ENCODE measurements at regions not wholly inside any gene's neighbourhood (a gene's known extent, or its start where the extent isn't known, plus 50 kb on each side); places are given as distances from the start of the nearest gene placed in this dataset.

DNA sequence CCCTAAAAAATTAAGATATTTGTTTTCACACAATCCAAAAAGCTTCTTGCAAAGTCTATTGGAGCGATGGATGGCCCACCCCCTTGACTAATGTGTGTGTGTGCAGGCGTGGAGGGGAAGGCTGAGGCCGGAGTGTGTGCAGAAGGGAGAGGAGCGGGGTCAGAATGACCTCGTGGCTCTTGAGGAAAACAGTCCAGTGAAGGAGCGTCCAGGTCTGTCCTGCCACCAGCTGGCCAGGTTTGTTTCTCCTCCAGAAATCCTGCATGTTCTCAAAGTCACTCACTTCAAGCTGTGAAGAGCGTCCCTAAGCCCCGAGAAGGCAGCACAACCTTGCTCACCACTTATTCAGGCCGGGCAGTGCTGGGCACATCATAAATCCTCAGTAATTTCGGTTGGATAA is 69.5 kb upstream of the SSX2IP start:
- no peak for DNase-seq (ENCODE audit: low read depth, low spot score)
- in situ Hi-C loops (cut with HindIII; ENCODE audit: low pct_unique_long_range_greater_than_20kb, low sequenced_read_pairs) = no loop called here

DNA sequence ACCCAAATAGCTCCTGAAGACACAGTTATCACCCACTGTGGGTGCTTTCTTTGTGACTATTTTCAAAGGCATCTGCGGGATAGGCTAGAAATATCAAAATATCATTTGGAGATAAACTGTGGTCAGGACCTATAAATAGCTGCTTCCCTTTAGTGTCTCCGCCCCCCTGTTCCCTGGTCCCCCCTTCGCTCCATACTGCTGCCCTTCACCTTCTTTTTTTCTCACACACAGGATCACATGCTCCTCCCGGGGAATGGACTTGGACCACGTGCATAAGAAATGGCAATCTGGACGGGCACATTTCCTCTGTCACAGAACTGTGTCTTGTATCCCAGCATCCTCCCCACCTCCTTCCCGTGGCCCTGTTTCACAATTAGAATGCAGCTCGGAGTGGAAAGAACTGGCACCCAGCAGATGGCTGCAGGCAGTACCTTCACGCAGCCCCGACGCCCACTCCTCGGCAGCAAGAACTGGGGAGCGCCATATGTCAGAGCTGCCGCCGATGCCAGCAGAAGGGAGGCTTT is 68.8 kb upstream of the SSX2IP start:
- DNase-seq (ENCODE audit: low read depth, low spot score) = peak; percentile 46
- in situ Hi-C loops (cut with HindIII; ENCODE audit: low pct_unique_long_range_greater_than_20kb, low sequenced_read_pairs) = no loop called here

DNA sequence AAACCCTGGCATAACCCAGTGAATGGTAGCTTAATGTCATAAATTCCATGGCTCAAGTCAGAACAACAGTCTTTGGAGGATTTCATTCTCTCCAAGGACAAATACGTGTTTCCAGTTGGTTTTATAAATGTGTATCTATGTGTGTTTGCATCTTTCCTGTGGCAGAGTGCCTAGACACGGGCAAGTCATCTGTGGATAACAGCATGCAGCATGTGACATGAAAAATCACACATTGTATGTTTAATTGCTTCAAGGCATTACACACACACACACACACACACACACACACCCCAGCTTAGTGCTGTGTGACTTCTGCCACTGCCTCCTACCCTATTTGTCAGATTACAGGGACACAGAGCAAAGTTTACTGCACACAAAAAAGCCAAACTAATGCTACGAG is 68.2 kb upstream of the SSX2IP start:
- in situ Hi-C loops (cut with HindIII; ENCODE audit: low pct_unique_long_range_greater_than_20kb, low sequenced_read_pairs) = no loop called here
- DNase-seq (ENCODE audit: low read depth, low spot score) = no peak

DNA sequence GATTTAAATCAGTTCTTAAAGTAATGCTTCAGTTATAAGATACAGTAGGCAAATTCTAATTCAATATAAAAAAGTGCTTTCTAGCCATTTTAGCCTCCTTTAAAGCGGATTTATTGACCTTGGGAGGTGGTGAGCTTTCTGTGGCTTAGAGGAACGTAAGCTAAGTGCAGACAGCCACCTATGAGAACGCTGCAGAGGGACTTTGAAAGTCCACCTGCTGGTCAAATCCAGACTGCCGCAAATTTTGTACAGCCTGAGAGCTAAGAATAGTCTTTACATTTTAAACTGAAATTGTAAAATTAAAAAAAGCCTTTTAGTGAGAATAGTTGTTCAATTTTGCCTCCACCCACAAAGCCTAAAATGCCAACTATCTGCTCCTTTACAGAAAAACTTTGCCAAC is 67.0 kb upstream of the SSX2IP start:
- DNase-seq (ENCODE audit: low read depth, low spot score) = peak; percentile 15
- in situ Hi-C loops (cut with HindIII; ENCODE audit: low pct_unique_long_range_greater_than_20kb, low sequenced_read_pairs) = no loop called here

DNA sequence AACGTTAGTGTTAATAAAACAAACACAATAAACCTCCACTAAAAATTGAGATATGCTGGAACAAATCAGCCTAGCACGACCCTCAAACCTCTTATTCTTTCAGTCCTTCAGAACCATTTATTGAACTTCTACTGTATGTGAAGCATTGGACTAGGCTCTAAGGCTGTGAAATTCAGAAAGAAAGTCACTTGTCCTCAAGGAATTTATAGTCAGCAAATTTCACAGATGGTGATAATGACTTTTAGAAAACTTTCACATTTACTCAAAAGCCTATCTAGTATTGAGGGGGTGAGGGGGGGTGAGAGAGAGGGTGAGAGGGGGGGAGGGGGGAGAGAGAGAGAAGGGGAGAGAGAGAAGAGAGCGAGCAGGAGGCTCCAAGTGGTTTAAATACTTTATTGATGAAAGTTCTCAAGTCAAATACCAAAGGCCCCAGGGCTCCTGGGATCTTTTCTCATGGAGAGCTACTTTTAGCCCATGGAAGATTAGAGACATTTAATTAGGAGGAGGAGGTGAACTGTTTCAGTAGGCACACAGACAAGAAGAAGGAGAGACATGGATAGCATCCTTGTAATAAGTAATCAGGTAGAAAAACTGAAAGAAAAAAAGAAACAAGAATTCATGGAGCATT is 66.3 kb upstream of the SSX2IP start:
- in situ Hi-C loops (cut with HindIII; ENCODE audit: low pct_unique_long_range_greater_than_20kb, low sequenced_read_pairs) = no loop called here
- no peak for DNase-seq (ENCODE audit: low read depth, low spot score)

DNA sequence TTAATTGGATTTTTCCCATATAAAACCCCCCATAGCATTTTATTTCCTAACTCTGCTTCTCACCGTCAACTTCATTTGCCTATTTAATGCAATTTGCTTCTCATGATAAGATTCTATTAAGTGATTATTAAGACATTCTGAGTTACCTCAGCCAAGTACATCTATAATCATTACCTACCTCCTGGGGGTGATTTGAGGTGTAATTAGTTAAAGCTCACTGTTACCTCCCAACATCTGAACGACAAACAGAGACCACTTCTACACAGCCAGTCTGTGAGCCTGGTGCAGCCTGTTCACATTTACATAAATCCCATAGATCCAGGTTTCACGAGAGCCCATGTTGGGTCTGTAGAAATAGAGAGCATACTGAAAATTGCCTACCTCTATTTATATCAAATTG is 65.7 kb upstream of the SSX2IP start:
- DNase-seq (ENCODE audit: low read depth, low spot score) = no peak
- in situ Hi-C loops (cut with HindIII; ENCODE audit: low pct_unique_long_range_greater_than_20kb, low sequenced_read_pairs) = no loop called here

DNA sequence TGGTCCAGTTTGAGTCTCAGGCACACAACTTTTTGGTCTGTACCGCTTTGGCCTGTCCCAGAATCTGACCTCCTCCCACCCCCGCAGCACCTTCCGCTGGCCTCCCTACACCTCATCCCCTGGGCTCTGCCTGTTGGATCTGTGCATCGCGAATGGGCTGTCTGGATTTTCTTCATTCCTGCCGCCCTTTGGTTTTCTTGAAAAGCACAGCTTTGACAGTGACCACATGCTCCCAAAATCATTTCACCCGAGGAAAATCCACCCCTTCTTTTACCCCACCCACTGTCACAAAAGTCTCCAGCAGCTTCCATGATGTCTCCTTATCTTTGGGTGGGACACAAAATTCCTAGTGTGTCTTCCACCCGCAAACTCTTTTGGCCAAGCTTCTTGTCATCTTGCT is 65.0 kb upstream of the SSX2IP start:
- in situ Hi-C loops (cut with HindIII; ENCODE audit: low pct_unique_long_range_greater_than_20kb, low sequenced_read_pairs) = no loop called here
- no peak for DNase-seq (ENCODE audit: low read depth, low spot score)

DNA sequence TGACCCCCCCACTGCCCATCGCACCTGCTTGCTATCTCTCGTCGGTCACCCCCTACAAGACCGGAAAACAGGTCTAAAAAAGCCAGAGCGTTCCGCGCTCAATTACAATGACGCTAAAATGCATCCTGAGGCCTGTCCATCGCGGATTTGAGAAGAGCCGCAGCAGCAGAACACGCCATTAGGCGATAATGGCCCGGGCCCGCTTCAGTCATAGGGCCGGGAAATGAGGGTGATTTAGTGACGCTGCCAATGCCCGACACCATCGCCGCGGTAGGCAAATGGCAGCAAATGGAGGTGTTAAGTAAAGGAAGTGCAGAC is 64.1 kb upstream of the SSX2IP start:
- no peak for DNase-seq (ENCODE audit: low read depth, low spot score)
- in situ Hi-C loops (cut with HindIII; ENCODE audit: low pct_unique_long_range_greater_than_20kb, low sequenced_read_pairs) = no loop called here

DNA sequence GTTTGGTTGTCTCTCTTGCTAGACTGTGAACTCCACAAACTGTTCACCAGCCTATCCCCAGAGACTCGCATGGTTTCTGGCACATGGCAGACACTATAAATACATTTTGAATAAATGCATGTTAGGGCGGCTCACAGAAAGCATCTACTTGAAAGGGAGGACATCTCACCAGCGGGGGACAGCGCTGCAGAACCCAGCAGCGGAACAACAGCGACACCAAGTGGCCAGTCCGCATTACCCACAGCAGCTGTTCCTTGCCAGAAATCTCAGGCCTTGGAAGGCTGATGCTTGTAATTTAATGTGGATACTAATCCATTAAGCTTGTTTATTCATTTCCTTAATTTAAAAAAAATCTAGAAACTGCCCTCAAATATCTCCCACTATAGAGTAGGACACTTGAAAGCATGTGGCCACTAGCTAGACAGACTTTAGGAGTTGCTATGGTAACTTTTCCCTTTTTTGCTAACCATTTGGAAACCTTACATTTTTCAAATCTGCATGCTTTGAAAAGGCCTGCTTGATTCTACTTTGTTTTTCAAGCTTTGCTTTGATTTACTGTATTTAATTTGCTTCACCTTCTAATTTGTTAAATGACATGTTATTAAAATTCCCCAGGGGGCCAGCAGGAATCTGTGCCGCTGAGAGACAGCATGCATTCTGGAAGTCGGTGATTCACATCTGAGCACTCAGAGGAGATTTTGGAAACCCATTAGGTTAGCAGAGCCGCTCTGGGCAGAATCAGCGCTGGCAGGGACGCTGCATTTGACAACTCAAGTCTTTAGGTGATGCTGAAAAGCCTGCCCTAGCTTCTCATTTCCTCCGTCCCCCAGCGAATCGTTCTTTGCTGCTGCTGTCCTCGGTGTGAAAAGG is 63.5 kb upstream of the SSX2IP start:
- DNase-seq (ENCODE audit: low read depth, low spot score) = peak; percentile 65
- in situ Hi-C loops (cut with HindIII; ENCODE audit: low pct_unique_long_range_greater_than_20kb, low sequenced_read_pairs) = no loop called here

DNA sequence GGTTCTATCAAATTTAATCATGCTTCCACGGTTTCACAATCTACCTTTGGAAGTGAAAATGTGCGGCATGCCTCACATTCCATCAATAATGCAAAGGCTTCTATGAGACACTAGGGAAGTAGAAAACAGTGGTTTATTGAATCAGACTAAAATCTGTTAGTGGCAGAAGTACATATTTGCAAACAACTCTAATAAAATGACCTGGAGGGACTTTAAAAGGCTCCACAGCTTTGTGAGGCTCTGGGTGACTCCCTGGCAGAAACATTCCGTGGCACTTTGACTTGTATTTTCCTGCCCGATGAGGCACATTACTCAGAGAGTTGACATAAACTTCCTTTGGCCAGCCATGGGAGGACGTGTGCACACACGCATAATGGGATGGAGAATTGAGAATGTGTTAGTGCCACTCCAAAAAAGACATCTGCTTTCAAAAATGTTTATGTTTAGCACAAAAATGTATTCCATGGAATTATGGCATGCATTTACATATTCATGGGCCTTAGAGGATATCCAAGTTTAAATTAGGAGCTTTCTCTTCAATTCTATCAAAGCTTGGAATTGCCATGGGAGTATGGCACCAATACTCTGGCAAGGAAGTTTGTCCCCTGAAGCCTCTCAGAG is 60.0 kb upstream of the SSX2IP start:
- in situ Hi-C loops (cut with HindIII; ENCODE audit: low pct_unique_long_range_greater_than_20kb, low sequenced_read_pairs) = no loop called here

DNA sequence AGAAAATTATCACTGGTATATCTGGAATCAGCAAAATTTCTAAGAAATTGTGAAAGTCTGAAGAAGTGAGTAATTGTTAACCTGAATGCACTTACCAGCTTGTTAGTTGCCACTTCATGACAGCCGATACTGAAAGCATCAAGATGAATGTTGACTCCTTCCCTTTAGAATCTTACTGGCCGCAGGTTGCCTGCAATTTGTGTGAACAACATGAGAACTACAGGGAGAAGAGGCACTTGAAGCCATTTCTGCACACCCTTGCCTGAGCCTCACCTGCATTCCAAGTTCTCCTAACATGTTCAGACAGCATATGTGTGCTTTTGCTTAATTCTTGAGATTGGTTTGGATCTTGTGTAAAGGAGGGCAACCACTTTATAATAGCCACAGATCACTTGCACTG is 59.2 kb upstream of the SSX2IP start:
- DNase-seq (ENCODE audit: low read depth, low spot score) = no peak
- in situ Hi-C loops (cut with HindIII; ENCODE audit: low pct_unique_long_range_greater_than_20kb, low sequenced_read_pairs) = no loop called here

More for the DNA sequence above, 60.0 kb upstream of the SSX2IP start:
- no peak for DNase-seq (ENCODE audit: low read depth, low spot score)

DNA sequence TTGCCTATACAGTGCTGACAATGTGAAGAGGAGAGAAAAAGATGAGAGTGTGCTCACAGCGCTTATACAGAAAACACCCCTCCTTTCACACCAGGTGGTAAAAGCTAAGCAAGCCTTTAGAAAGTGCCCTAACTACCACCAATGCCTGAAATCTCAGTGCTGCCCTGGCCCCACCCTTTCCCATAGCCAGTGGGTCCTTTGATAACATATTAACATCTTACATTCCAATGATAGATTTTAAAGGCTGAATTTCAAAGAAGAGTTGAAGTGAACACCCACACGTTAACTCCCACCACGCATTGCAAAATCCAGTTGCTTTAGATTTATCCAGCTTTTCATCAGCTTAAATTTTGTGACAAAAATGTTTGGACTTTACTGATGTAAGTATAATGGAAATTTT is 58.1 kb upstream of the SSX2IP start:
- in situ Hi-C loops (cut with HindIII; ENCODE audit: low pct_unique_long_range_greater_than_20kb, low sequenced_read_pairs) = no loop called here
- DNase-seq (ENCODE audit: low read depth, low spot score) = no peak

DNA sequence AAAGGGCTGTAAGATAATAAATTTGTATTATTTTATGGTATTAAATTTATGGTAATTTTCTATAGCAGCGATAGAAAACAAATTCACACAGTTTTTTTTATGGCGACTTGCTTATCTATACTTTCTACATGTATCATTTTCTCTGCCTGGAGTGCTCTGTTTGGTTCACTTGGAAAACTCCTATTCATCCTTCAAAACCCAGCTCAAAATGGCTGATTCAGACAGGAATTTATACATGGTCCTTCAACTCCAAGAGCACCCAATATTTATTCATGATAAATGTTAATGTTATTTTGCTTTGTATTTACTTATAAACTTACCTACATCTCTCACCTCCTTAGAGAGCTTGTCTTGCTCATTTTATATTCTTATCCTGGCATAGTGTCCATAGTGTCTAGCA is 55.6 kb upstream of the SSX2IP start:
- in situ Hi-C loops (cut with HindIII; ENCODE audit: low pct_unique_long_range_greater_than_20kb, low sequenced_read_pairs) = no loop called here
- DNase-seq (ENCODE audit: low read depth, low spot score) = no peak

DNA sequence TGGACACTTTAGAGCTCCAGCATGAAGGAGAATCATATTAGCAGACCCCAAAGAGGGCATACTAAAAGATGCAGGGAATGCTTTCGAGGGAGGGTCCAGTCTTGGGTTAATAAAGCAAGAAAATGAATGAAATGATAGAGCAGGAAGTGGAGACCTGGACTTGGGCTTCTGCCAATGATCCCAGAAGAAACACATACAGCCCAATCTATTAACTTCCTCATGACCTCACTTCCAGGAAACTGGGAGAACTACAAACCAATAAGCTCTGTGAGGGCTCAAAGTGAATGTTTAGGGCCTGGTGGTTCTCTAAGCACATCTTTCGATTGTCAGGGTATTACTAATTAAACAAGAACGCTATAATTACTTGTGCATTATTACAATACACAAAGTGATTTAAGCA is 53.6 kb upstream of the SSX2IP start:
- DNase-seq (ENCODE audit: low read depth, low spot score) = no peak
- in situ Hi-C loops (cut with HindIII; ENCODE audit: low pct_unique_long_range_greater_than_20kb, low sequenced_read_pairs) = no loop called here

DNA sequence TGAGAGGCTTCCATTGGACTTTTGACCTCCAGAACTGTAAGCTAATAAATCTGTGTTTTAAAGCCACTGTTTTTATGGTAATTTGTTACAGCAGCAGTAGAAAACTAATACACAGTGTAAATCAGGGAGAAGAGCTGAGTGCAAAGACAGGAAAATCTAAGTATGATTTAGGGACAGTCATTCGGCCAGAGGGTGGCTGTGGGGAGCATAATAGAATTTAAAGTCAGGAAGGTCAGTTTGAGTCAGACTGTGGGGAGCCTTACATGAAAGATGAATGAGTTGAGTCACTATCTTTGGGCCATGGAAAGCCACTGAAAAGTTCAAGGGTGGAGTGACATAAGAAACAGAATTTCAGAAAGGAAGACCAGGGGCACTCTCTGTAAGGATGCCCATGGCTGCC is 52.4 kb upstream of the SSX2IP start:
- no peak for DNase-seq (ENCODE audit: low read depth, low spot score)
- in situ Hi-C loops (cut with HindIII; ENCODE audit: low pct_unique_long_range_greater_than_20kb, low sequenced_read_pairs) = no loop called here

DNA sequence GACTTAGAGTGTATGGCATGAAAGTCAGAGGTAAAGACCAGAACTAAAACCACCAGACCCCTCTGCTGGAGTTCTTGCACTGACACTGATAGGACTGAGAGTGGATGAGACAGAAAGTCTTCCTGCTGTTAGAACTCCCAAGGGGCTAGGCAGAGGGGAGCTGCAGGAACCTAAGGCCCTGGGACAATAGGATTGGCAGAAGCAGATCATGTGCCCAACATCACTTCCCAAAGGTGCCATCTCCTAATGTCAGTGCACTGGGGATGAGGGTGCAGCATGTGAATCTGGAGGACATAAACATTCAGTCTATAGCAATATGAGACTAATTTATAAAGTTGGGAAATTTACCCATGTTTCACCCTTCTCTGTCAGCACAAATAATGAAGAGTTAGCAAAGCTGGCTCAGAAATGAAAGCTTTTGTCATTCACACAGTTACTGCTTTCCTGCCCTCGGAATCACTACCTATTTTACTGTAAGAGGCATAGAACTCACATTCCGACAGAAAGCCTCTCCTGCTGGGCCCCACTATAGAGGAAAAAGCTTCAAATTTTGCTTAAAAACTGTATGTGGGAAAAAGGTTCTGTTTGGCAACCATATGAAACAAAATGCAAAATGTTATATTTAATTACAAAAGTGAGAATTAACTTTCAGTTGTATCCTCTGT is 49.9 kb upstream of the SSX2IP start:
- DNase-seq (ENCODE audit: low read depth, low spot score) = no peak
- in situ Hi-C loops (cut with HindIII; ENCODE audit: low pct_unique_long_range_greater_than_20kb, low sequenced_read_pairs) = no loop called here
